Inflammatory macrophage treated with lipopolysaccharide for 4 hours (primary cell): ENCODE measurements at regions not wholly inside any gene's neighbourhood (a gene's known extent, or its start where the extent isn't known, plus 50 kb on each side); places are given as distances from the start of the nearest gene placed in this dataset.

Experiments
- DNase-seq: peaks from one replicate; pipeline ENCODE4 v3.0.0-alpha.2; 2020

GRCh38 chr9:80292231-80292630 lies 720.5 kb downstream of the TLE4 start:
- no peak for DNase-seq

GRCh38 chr9:80285326-80285725 lies 713.6 kb downstream of the TLE4 start:
- no peak for DNase-seq

GRCh38 chr9:80282766-80283165 lies 711.0 kb downstream of the TLE4 start:
- no peak for DNase-seq

- no peak for DNase-seq
These were observed 687.3 kb downstream of the TLE4 start for GRCh38 chr9:80259079-80259478.

GRCh38 chr9:80251778-80252177 lies 680.0 kb downstream of the TLE4 start:
- no peak for DNase-seq

- no peak for DNase-seq
These were observed 670.3 kb downstream of the TLE4 start for GRCh38 chr9:80242022-80242421.

- no peak for DNase-seq
These were observed 664.0 kb downstream of the TLE4 start for GRCh38 chr9:80235752-80236151.

- DNase-seq: no peak
These were observed 662.1 kb downstream of the TLE4 start for GRCh38 chr9:80233906-80234305.

GRCh38 chr9:80233102-80233843 lies 661.5 kb downstream of the TLE4 start:
- DNase-seq: no peak

- DNase-seq: no peak
These were observed 659.8 kb downstream of the TLE4 start for GRCh38 chr9:80231318-80232236.

GRCh38 chr9:80223897-80224296 lies 652.1 kb downstream of the TLE4 start:
- no peak for DNase-seq

GRCh38 chr9:80222466-80223169 lies 650.9 kb downstream of the TLE4 start:
- no peak for DNase-seq

- DNase-seq: no peak
These were observed 646.6 kb downstream of the TLE4 start for GRCh38 chr9:80218328-80218727.

GRCh38 chr9:80213613-80214012 lies 641.8 kb downstream of the TLE4 start:
- DNase-seq: no peak

- DNase-seq: no peak
These were observed 636.9 kb downstream of the TLE4 start for GRCh38 chr9:80208696-80209095.

GRCh38 chr9:80204054-80204453 lies 632.3 kb downstream of the TLE4 start:
- no peak for DNase-seq

GRCh38 chr9:80197661-80198060 lies 625.9 kb downstream of the TLE4 start:
- no peak for DNase-seq

GRCh38 chr9:80191108-80191507 lies 619.3 kb downstream of the TLE4 start:
- DNase-seq: no peak

- DNase-seq: no peak
These were observed 616.8 kb downstream of the TLE4 start for GRCh38 chr9:80188579-80188978.

GRCh38 chr9:80185112-80185738 lies 613.5 kb downstream of the TLE4 start:
- DNase-seq: no peak

GRCh38 chr9:80177949-80178480 lies 606.2 kb downstream of the TLE4 start:
- DNase-seq: no peak

GRCh38 chr9:80175286-80176150 lies 603.8 kb downstream of the TLE4 start:
- DNase-seq: peak; percentile 37
